HEK293T (cell line): ENCODE measurements at regions not wholly inside any gene's neighbourhood (a gene's known extent, or its start where the extent isn't known, plus 50 kb on each side); places are given as distances from the start of the nearest gene placed in this dataset.

Experiments
- ARNT ChIP-seq: fragments of 450-650 bp; IDR thresholded peaks from 2 replicates; pipeline ENCODE4 v1.6.1; 2017; ENCODE audit warnings: mild to moderate bottlenecking
- BHLHE40 ChIP-seq: fragments of 450-650 bp; IDR thresholded peaks from 2 replicates; pipeline ENCODE4 v1.6.1; 2016; ENCODE audit warnings: mild to moderate bottlenecking, moderate library complexity, borderline replicate concordance
- ELF4 ChIP-seq: fragments of 450-650 bp; IDR thresholded peaks from 2 replicates; pipeline ENCODE4 v1.6.1; 2017; ENCODE audit warnings: antibody characterized with exemption
- FOXA1 ChIP-seq: fragments of 450-650 bp; IDR thresholded peaks from 2 replicates; pipeline ENCODE4 v1.6.1; 2016; ENCODE audit warnings: mild to moderate bottlenecking
- FOXM1 ChIP-seq: fragments of 450-650 bp; IDR thresholded peaks from 2 replicates; pipeline ENCODE4 v1.6.1; 2017; ENCODE audit warnings: mild to moderate bottlenecking, borderline replicate concordance
- LEF1 ChIP-seq: fragments of 450-650 bp; IDR thresholded peaks from 2 replicates; pipeline ENCODE4 v1.6.1; 2017; ENCODE audit warnings: mild to moderate bottlenecking, borderline replicate concordance
- SUZ12 ChIP-seq: fragments of 450-650 bp; IDR thresholded peaks from 2 replicates; pipeline ENCODE4 v1.6.1; 2016; ENCODE audit warnings: mild to moderate bottlenecking
- ZNF384 ChIP-seq: fragments of 450-650 bp; IDR thresholded peaks from 2 replicates; pipeline ENCODE4 v1.6.1; 2016
- TF ChIP-seq, protein P1 (sequence below): fragments of 450-650 bp; IDR thresholded peaks from 2 replicates; pipeline ENCODE4 v1.6.1; 2016

DNA sequence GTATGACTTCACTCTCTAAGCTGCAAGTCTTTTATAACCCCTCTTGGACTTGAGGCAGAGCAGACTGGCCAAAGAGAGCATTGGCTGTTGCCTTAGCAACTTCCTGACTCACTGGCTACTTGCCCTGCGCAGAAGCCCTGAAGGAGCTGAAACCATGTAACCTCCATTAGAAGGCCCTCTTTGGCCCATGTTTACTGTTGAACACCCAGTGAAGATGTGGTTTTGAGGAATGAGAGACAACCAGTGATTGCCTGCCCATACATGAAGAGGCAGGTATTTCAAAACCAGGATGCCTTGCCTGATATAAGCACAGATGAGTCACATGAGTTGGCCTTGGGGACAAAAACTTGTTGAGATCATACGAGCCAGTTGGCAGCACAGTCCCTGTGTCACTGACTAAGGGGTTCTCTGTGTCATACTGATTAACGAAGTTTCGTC is 182.5 kb downstream of the EDN1 start:
- TF ChIP-seq ARNT (no peak), BHLHE40 (no peak), LEF1 (no peak), FOXM1 (no peak), FOXA1 (no peak), ZNF384 (no peak), SUZ12 (no peak), ELF4 (no peak)
- TF ChIP-seq, protein P1, sequence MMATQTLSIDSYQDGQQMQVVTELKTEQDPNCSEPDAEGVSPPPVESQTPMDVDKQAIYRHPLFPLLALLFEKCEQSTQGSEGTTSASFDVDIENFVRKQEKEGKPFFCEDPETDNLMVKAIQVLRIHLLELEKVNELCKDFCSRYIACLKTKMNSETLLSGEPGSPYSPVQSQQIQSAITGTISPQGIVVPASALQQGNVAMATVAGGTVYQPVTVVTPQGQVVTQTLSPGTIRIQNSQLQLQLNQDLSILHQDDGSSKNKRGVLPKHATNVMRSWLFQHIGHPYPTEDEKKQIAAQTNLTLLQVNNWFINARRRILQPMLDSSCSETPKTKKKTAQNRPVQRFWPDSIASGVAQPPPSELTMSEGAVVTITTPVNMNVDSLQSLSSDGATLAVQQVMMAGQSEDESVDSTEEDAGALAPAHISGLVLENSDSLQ = no peak
